ENCODE measurements at regions not wholly inside any gene's neighbourhood (a gene's known extent, or its start where the extent isn't known, plus 50 kb on each side); places are given as distances from the start of the nearest gene placed in this dataset.

- TF ChIP-seq, protein P1, sequence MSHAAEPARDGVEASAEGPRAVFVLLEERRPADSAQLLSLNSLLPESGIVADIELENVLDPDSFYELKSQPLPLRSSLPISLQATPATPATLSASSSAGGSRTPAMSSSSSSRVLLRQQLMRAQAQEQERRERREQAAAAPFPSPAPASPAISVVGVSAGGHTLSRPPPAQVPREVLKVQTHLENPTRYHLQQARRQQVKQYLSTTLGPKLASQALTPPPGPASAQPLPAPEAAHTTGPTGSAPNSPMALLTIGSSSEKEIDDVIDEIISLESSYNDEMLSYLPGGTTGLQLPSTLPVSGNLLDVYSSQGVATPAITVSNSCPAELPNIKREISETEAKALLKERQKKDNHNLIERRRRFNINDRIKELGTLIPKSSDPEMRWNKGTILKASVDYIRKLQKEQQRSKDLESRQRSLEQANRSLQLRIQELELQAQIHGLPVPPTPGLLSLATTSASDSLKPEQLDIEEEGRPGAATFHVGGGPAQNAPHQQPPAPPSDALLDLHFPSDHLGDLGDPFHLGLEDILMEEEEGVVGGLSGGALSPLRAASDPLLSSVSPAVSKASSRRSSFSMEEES (CRISPR knock-in tag; IDR thresholded peaks at IDR 0.05): no peak
- TF ChIP-seq, protein P2, sequence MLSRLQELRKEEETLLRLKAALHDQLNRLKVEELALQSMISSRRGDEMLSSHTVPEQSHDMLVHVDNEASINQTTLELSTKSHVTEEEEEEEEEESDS (CRISPR knock-in tag; IDR thresholded peaks at IDR 0.05): no peak
- TF ChIP-seq RFX1 (IDR thresholded peaks at IDR 0.05) (no peak), POLR2A (conservative IDR thresholded peaks at IDR 0.05) (no peak), HIVEP1 (CRISPR knock-in tag; IDR thresholded peaks at IDR 0.05) (no peak), ATF1 (CRISPR knock-in tag; IDR thresholded peaks at IDR 0.05) (no peak), ATF1 (tag; IDR thresholded peaks at IDR 0.05) (no peak), SRSF9 (IDR thresholded peaks at IDR 0.05; ENCODE audit: borderline replicate concordance, low read depth, low read length) (no peak), KLF10 (CRISPR knock-in tag; IDR thresholded peaks at IDR 0.05) (no peak)
- TF ChIP-seq, protein P3, sequence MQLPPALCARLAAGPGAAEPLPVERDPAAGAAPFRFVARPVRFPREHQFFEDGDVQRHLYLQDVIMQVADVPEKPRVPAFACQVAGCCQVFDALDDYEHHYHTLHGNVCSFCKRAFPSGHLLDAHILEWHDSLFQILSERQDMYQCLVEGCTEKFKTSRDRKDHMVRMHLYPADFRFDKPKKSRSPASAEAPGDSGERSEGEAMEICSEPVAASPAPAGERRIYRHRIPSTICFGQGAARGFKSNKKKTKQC (CRISPR knock-in tag; IDR thresholded peaks at IDR 0.05): no peak
Observed at GRCh38 chr6:102936959-102937358, 1543.5 kb downstream of the GRIK2 start (continued).

DNA sequence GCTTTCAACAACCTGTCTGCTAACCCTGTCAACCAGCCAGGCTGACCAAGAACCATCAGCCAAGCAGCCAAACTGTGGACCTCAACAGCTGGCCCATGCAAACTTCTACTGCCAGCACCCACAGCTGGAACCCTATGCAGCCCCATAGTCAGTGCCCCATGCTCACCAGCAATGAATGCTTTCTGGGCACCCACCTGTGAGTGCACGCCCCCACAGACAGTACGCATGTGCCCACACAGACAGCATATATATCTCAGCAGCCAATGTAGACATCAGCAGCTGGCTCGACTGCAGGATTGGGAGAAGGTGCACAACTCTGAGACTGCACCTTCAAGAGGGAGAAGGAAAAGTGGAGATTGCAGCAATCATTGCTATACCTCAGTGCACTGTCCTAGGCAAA, 1534.6 kb downstream of the GRIK2 start:
- no TSS peak for BruUV-seq (replicated peaks)
- ChIA-PET POLR2A (no interaction called here), CTCF (ENCODE audit: low intra/inter-chr PET ratio) (no interaction called here)
- no peaks in the 10 kb centered on the region for H4K20me1 ChIP-seq (replicated peaks; ENCODE audit: control insufficient read depth, insufficient read depth, low read length)
- no peaks in the 10 kb centered on the region for H3K79me2 ChIP-seq (ENCODE audit: control insufficient read depth, insufficient read depth, low read length)
- in situ Hi-C loops (cut with MboI) (no loop called here), intact Hi-C loops (cut with micrococcal nuclease) (no loop called here)
- no peak overlapping the region for H3K27ac ChIP-seq (ENCODE audit: extremely low read depth, low read depth, low read length)
- no peak overlapping the region for H2AFZ ChIP-seq (ENCODE audit: low read depth, low read length)
- no peaks in the 10 kb centered on the region for H3K9me1 ChIP-seq (ENCODE audit: control insufficient read depth, insufficient read depth, low read length)
- H3K4me1 ChIP-seq (replicated peaks in 1 of 2; ENCODE audit: control insufficient read depth in 2 of 2, insufficient read depth in 2 of 2, low read length in 2 of 2): no peaks in the 10 kb centered on the region
- ATAC-seq: no peak
- H3K9me3 ChIP-seq (replicated peaks; ENCODE audit: control insufficient read depth, insufficient read depth, low read depth, low read length): no peaks in the 10 kb centered on the region; the same call in 1 of the 2 replicates
- 0% methylated on average over 2 of the region's 3 CpGs for WGBS (ENCODE audit: insufficient coverage, low coverage, missing lambda C conversion rate)
- TF ChIP-seq RFX5 (IDR thresholded peaks at IDR 0.05; ENCODE audit: low read depth, low read length) (no peak), ARNT (IDR thresholded peaks at IDR 0.05) (no peak), THRA (IDR thresholded peaks at IDR 0.05) (no peak), CXXC5 (CRISPR knock-in tag; IDR thresholded peaks at IDR 0.05) (no peak), SRSF7 (optimal IDR thresholded peaks at IDR 0.05; ENCODE audit: low read depth, low read length) (no peak)
- H3K36me3 ChIP-seq (ENCODE audit: control insufficient read depth, insufficient read depth, low read length): no peaks in the 10 kb centered on the region
- H3K4me2 ChIP-seq (ENCODE audit: insufficient read depth, low read length): no peak overlapping the region
- H3K4me3 ChIP-seq: no peak overlapping the region
- no peak for DNase-seq (ENCODE audit: extremely low read depth in 1 of 4, low spot score in 3 of 4)
- no peak for FAIRE-seq
- H3K9ac ChIP-seq (ENCODE audit: insufficient read depth in 1 of 2, low read depth in 2 of 2, low read length in 2 of 2): no peak overlapping the region
- H3K27me3 ChIP-seq (ENCODE audit: control insufficient read depth in 2 of 2, insufficient read depth in 2 of 2, low read length in 2 of 2): no peaks in the 10 kb centered on the region
